ENCODE measurements at regions not wholly inside any gene's neighbourhood (a gene's known extent, or its start where the extent isn't known, plus 50 kb on each side); places are given as distances from the start of the nearest gene placed in this dataset.
A peak's percentile ranks its signal among the peaks of the same experiment; 100 is the strongest.

DNA sequence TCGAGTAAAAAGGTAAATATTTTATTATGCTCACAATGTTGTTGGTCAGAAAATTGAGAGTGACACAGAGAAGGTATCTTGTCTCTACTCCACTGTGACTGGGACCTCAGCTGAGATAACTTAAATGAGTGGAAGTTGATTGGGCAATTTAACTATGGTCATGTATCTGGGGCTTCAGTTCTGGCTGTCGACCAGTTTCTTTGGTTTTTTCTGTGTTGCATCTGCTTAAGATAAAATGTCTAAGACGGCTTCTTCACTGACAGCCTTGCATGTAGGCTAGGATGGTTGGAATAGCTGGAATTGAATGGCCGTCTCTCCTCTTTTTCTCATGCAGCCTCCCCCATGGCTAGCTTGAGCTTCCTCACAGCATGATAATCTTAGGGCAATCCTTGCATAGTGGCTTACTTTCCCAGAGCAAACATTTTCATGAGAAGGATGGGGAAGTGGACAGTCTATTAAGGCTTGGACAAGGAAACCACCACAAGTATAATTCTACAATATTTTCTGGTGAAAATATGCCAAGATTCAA is 433.7 kb downstream of the KIF2B start (continued):
- TF ChIP-seq TEAD4 (IDR thresholded peaks at IDR 0.05; ENCODE audit: low read depth, low read length) (peak; percentile 85; the same call in 1 of the 2 replicates), JUND (IDR thresholded peaks at IDR 0.05; ENCODE audit: low read length) (no peak), TCF12 (IDR thresholded peaks at IDR 0.05; ENCODE audit: low read depth, low read length) (peak; percentile 75; the same call in 1 of the 2 replicates), HDAC2 (IDR thresholded peaks at IDR 0.05; ENCODE audit: borderline replicate concordance in 1 of 2, low read depth in 2 of 2, low read length in 2 of 2) (peak in 1 of 2 experiments; percentile 88; a peak in 1 of 4 replicates), EZH2 (IDR thresholded peaks at IDR 0.05; ENCODE audit: low read depth, low read length, severe bottlenecking) (no peak), HDAC6 (IDR thresholded peaks at IDR 0.05; ENCODE audit: low read depth, low read length) (no peak), BCL11A (IDR thresholded peaks at IDR 0.05; ENCODE audit: low read depth in 2 of 2, low read length in 2 of 2) (peak; percentile 77 to 82), KDM1A (IDR thresholded peaks at IDR 0.05; ENCODE audit: borderline replicate concordance, low read length) (no peak)
